ENCODE measurements at regions not wholly inside any gene's neighbourhood (a gene's known extent, or its start where the extent isn't known, plus 50 kb on each side); places are given as distances from the start of the nearest gene placed in this dataset.
A peak's percentile ranks its signal among the peaks of the same experiment; 100 is the strongest.

GRCh38 chr10:14416308-14416700, 85.6 kb upstream of the FRMD4A start:
- no peak overlapping the region for H3K4me3 Mint-ChIP-seq (ENCODE audit: low read depth)
- TF ChIP-seq CTCF (IDR thresholded peaks at IDR 0.05; ENCODE audit: unreplicated experiment) = no peak
- no peaks in the 10 kb centered on the region for H3K27me3 Mint-ChIP-seq
- peaks cover 29% of the 10 kb centered on the region for H3K4me1 Mint-ChIP-seq (ENCODE audit: low read depth)
- no peaks in the 10 kb centered on the region for H3K9me3 Mint-ChIP-seq (ENCODE audit: low read depth)
- no peaks in the 10 kb centered on the region for H3K36me3 Mint-ChIP-seq (ENCODE audit: insufficient read depth)
- DNase-seq (ENCODE audit: low spot score, unreplicated experiment) = no peak
- H3K27ac Mint-ChIP-seq = peak overlapping the region; percentile 71

- Mint-ChIP-seq H3K9me3 (ENCODE audit: low read depth) (no peaks in the 10 kb centered on the region), H3K27ac (peak overlapping the region; percentile 71), H3K4me1 (ENCODE audit: low read depth) (peaks cover 29% of the 10 kb centered on the region), H3K4me3 (ENCODE audit: low read depth) (no peak overlapping the region), H3K27me3 (peaks cover 3% of the 10 kb centered on the region), H3K36me3 (ENCODE audit: insufficient read depth) (no peaks in the 10 kb centered on the region)
- DNase-seq (ENCODE audit: low spot score, unreplicated experiment) = no peak
- TF ChIP-seq CTCF (IDR thresholded peaks at IDR 0.05; ENCODE audit: unreplicated experiment) = no peak
These were observed 85.1 kb upstream of the FRMD4A start for GRCh38 chr10:14415676-14416307.

- Mint-ChIP-seq H3K4me3 (ENCODE audit: low read depth) (no peak overlapping the region), H3K4me1 (ENCODE audit: low read depth) (peaks cover 29% of the 10 kb centered on the region)
These were observed 84.2 kb upstream of the FRMD4A start for GRCh38 chr10:14414901-14415300.

GRCh38 chr10:14413523-14413922, 82.8 kb upstream of the FRMD4A start:
- no peaks in the 10 kb centered on the region for H3K36me3 Mint-ChIP-seq (ENCODE audit: insufficient read depth)
- H3K4me3 Mint-ChIP-seq (ENCODE audit: low read depth) = no peak overlapping the region
- peaks cover 6% of the 10 kb centered on the region for H3K27me3 Mint-ChIP-seq
- H3K27ac Mint-ChIP-seq = no peak overlapping the region
- no peak for DNase-seq (ENCODE audit: low spot score, unreplicated experiment)
- TF ChIP-seq CTCF (IDR thresholded peaks at IDR 0.05; ENCODE audit: unreplicated experiment) = no peak
- H3K4me1 Mint-ChIP-seq (ENCODE audit: low read depth) = peaks cover 29% of the 10 kb centered on the region
- H3K9me3 Mint-ChIP-seq (ENCODE audit: low read depth) = no peaks in the 10 kb centered on the region

More at GRCh38 chr10:14414901-14415300, 84.2 kb upstream of the FRMD4A start:
- TF ChIP-seq CTCF (IDR thresholded peaks at IDR 0.05; ENCODE audit: unreplicated experiment) = no peak
- Mint-ChIP-seq H3K9me3 (ENCODE audit: low read depth) (no peaks in the 10 kb centered on the region), H3K27ac (no peak overlapping the region), H3K27me3 (peaks cover 6% of the 10 kb centered on the region), H3K36me3 (ENCODE audit: insufficient read depth) (no peaks in the 10 kb centered on the region)
- DNase-seq (ENCODE audit: low spot score, unreplicated experiment) = no peak

GRCh38 chr10:14412624-14413023, 81.9 kb upstream of the FRMD4A start:
- DNase-seq (ENCODE audit: low spot score, unreplicated experiment) = no peak
- Mint-ChIP-seq H3K4me3 (ENCODE audit: low read depth) (no peak overlapping the region), H3K9me3 (ENCODE audit: low read depth) (no peaks in the 10 kb centered on the region), H3K27me3 (peaks cover 7% of the 10 kb centered on the region), H3K4me1 (ENCODE audit: low read depth) (peaks cover 27% of the 10 kb centered on the region), H3K27ac (no peak overlapping the region), H3K36me3 (ENCODE audit: insufficient read depth) (no peaks in the 10 kb centered on the region)
- TF ChIP-seq CTCF (IDR thresholded peaks at IDR 0.05; ENCODE audit: unreplicated experiment) = no peak

Data from progenitor cell of endocrine pancreas (in vitro differentiated cells).